ENCODE measurements at regions not wholly inside any gene's neighbourhood (a gene's known extent, or its start where the extent isn't known, plus 50 kb on each side); places are given as distances from the start of the nearest gene placed in this dataset.

- no peak for TF ChIP-seq CTCF (IDR thresholded peaks at IDR 0.05; ENCODE audit: low read depth, low read length, poor library complexity, severe bottlenecking)
- no peak for TF ChIP-seq EZH2phosphoT487 (IDR thresholded peaks at IDR 0.05; ENCODE audit: borderline replicate concordance, low read length)
Measured at GRCh38 chr14:53672526-53672925, 284.1 kb downstream of the BMP4 start.

Data from DOHH2 (cell line).